PC-9 (cell line): ENCODE measurements at regions not wholly inside any gene's neighbourhood (a gene's known extent, or its start where the extent isn't known, plus 50 kb on each side); places are given as distances from the start of the nearest gene placed in this dataset.

Experiments used
- BruUV-seq: library from RNA; stranded (reverse); fragments of 400-500 nt; replicated peaks from 2 replicates; lab custom pipeline; 2021; lab: Mats Ljungman, UMichigan
- CTCF ChIA-PET: fragments of 300-600 bp; sonication (Branson Sonifier 250); formaldehyde crosslinking; loops from one replicate; lab custom pipeline; 2022; ENCODE audit warnings: antibody characterized with exemption; lab: Charles Lee
- POLR2A ChIA-PET: fragments of 300-600 bp; sonication (Branson Sonifier 250); formaldehyde crosslinking; loops from one replicate; lab custom pipeline; 2022; ENCODE audit warnings: antibody characterized with exemption; ENCODE audit not compliant: unreplicated experiment; lab: Charles Lee
- DNase-seq, 2 experiments: peaks; one replicate each; pipeline versions ENCODE4 v3.0.0 to v3.0.0-alpha.2; 2015 to 2022; ENCODE audit warnings: mixed read lengths in 1 of 2
- H2AFZ ChIP-seq: fragments of 200-600 bp; sonication (generic); 2 replicates; pipeline ENCODE4 v1.8.1; 2017; ENCODE audit warnings: antibody characterized with exemption
- H3F3A ChIP-seq: fragments of 200-600 bp; sonication (generic); 2 replicates; pipeline ENCODE4 v1.8.1; 2017; ENCODE audit warnings: antibody characterized with exemption, mild to moderate bottlenecking, low read depth; ENCODE audit not compliant: insufficient read depth
- H3K27ac ChIP-seq: fragments of 200-600 bp; sonication (generic); 2 replicates; pipeline ENCODE4 v1.6.1; 2016; ENCODE audit warnings: mixed run types
- H3K27me3 ChIP-seq: fragments of 200-600 bp; sonication (generic); 2 replicates; pipeline ENCODE4 v1.6.1; 2016; ENCODE audit warnings: low read depth, mixed run types; ENCODE audit not compliant: insufficient read depth
- H3K36me3 ChIP-seq: fragments of 200-600 bp; sonication (generic); 2 replicates; pipeline ENCODE4 v1.6.1; 2016; ENCODE audit warnings: low read depth, mixed run types
- H3K4me1 ChIP-seq: fragments of 200-600 bp; sonication (generic); replicated peaks from 2 replicates; pipeline ENCODE4 v1.6.1; 2016; ENCODE audit warnings: mixed run types; ENCODE audit not compliant: insufficient read depth
- H3K4me2 ChIP-seq: fragments of 200-600 bp; sonication (generic); 2 replicates; pipeline ENCODE4 v1.6.1; 2017; ENCODE audit warnings: mixed run types
- H3K4me3 ChIP-seq: fragments of 200-600 bp; sonication (generic); 2 replicates; pipeline ENCODE4 v1.6.1; 2016; ENCODE audit warnings: mixed run types
- H3K79me2 ChIP-seq: fragments of 200-600 bp; sonication (generic); 2 replicates; pipeline ENCODE4 v1.6.1; 2017; ENCODE audit warnings: low read depth, mixed run types
- H3K9me2 ChIP-seq: fragments of 200-600 bp; sonication (generic); 2 replicates; pipeline ENCODE4 v1.8.1; 2017; ENCODE audit warnings: mild to moderate bottlenecking; ENCODE audit not compliant: insufficient read depth
- H3K9me3 ChIP-seq: fragments of 200-600 bp; sonication (generic); 2 replicates; pipeline ENCODE4 v1.8.1; 2016; ENCODE audit warnings: low read depth; ENCODE audit not compliant: insufficient read depth
- H4K20me1 ChIP-seq: fragments of 200-600 bp; sonication (generic); 2 replicates; pipeline ENCODE4 v1.8.1; 2017; ENCODE audit not compliant: insufficient read depth
- EZH2 ChIP-seq: fragments of 200-600 bp; sonication (generic); IDR thresholded peaks from 2 replicates; pipeline ENCODE4 v1.8.0; 2017; ENCODE audit warnings: antibody characterized with exemption, low read depth
- intact Hi-C: fragments of 100-400 bp; cut with micrococcal nuclease; formaldehyde crosslinking; loops from one replicate; pipeline ENCODE4 v1.10.0; 2022; ENCODE audit not compliant: unreplicated experiment
- TF ChIP-seq, protein P1 (sequence below): fragments of 200-600 bp; sonication (generic); conservative IDR thresholded peaks from 2 replicates; pipeline ENCODE4 v1.6.1; 2017; ENCODE audit warnings: mixed run types, antibody characterized with exemption, mild to moderate bottlenecking, moderate library complexity

DNA sequence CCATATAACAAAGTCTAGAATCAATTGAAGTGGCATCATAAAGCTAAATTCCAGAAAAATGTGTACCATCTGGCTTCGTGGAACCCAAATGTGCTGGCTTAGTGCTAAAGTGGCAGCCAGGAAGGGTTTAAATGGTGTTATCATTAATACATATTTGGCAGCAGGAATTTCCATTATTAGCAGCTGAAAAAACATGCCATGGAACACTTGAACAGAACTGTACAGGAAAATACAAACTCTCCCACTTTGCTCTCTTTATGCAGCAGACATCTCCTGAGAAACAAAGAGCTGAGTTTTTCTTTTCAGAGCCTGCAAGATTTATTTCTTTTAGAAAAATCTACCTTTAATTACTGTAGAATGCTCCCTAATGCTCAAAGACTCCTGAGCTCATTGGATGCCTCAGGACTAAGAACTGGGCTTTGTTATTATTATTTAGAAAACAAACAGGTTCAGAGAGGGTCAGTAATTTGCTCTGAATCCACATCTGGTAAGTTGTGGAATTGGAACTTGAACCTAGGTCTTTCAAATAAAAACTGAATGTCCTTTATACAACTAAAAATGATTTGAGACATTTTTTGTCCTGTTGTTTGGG, 179.0 kb downstream of the LACC1 start:
- H3K4me3 ChIP-seq = no peak overlapping the region
- BruUV-seq = no TSS peak
- H2AFZ ChIP-seq = no peak overlapping the region
- no peaks in the 10 kb centered on the region for H3K27me3 ChIP-seq
- H3K27ac ChIP-seq = no peak overlapping the region
- TF ChIP-seq EZH2 = no peak
- TF ChIP-seq, protein P1, sequence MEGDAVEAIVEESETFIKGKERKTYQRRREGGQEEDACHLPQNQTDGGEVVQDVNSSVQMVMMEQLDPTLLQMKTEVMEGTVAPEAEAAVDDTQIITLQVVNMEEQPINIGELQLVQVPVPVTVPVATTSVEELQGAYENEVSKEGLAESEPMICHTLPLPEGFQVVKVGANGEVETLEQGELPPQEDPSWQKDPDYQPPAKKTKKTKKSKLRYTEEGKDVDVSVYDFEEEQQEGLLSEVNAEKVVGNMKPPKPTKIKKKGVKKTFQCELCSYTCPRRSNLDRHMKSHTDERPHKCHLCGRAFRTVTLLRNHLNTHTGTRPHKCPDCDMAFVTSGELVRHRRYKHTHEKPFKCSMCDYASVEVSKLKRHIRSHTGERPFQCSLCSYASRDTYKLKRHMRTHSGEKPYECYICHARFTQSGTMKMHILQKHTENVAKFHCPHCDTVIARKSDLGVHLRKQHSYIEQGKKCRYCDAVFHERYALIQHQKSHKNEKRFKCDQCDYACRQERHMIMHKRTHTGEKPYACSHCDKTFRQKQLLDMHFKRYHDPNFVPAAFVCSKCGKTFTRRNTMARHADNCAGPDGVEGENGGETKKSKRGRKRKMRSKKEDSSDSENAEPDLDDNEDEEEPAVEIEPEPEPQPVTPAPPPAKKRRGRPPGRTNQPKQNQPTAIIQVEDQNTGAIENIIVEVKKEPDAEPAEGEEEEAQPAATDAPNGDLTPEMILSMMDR = no peak
- intact Hi-C loops = no loop called here
- H3K4me2 ChIP-seq = no peak overlapping the region
- no peak for DNase-seq
- POLR2A ChIA-PET = no interaction called here
- H3K36me3 ChIP-seq = no peaks in the 10 kb centered on the region
- no peaks in the 10 kb centered on the region for H4K20me1 ChIP-seq
- peaks cover 6% of the 10 kb centered on the region; the same call in 1 of the 2 replicates for H3K4me1 ChIP-seq
- H3K9me3 ChIP-seq = no peaks in the 10 kb centered on the region
- CTCF ChIA-PET = no interaction called here
- no peaks in the 10 kb centered on the region for H3K79me2 ChIP-seq
- H3F3A ChIP-seq = no peaks in the 10 kb centered on the region
- no peaks in the 10 kb centered on the region for H3K9me2 ChIP-seq

DNA sequence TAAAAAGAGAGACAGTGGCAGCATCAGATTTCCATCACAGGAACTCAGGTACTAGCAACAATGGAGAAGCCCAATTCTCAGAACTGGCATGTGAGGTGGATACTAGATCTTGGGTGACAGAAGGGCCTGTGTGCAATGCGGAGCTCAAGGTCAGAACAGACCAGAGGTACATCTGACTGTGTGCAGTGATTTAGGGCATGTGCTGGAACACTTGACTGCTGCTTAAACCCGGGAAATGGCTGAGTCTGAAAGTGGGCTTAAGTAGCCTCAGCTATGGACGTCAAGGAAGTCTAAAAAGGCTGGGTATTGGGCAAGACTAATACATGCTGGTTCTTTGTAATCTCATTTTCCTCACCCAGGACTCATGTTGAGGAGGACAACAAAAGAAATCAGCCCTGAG, 182.2 kb downstream of the LACC1 start:
- H3K4me1 ChIP-seq = no peaks in the 10 kb centered on the region
- H4K20me1 ChIP-seq = no peaks in the 10 kb centered on the region
- H3K4me3 ChIP-seq = no peak overlapping the region
- no peak overlapping the region for H2AFZ ChIP-seq
- BruUV-seq = no TSS peak
- TF ChIP-seq, protein P1 = no peak
- TF ChIP-seq EZH2 = no peak
- CTCF ChIA-PET = no interaction called here
- no peaks in the 10 kb centered on the region for H3K36me3 ChIP-seq
- H3K27me3 ChIP-seq = no peaks in the 10 kb centered on the region
- no peaks in the 10 kb centered on the region for H3K9me2 ChIP-seq
- no peaks in the 10 kb centered on the region for H3K79me2 ChIP-seq
- no peak for DNase-seq
- POLR2A ChIA-PET = no interaction called here
- no peak overlapping the region for H3K4me2 ChIP-seq
- no peaks in the 10 kb centered on the region for H3F3A ChIP-seq
- intact Hi-C loops = no loop called here
- H3K9me3 ChIP-seq = no peaks in the 10 kb centered on the region
- H3K27ac ChIP-seq = no peak overlapping the region

DNA sequence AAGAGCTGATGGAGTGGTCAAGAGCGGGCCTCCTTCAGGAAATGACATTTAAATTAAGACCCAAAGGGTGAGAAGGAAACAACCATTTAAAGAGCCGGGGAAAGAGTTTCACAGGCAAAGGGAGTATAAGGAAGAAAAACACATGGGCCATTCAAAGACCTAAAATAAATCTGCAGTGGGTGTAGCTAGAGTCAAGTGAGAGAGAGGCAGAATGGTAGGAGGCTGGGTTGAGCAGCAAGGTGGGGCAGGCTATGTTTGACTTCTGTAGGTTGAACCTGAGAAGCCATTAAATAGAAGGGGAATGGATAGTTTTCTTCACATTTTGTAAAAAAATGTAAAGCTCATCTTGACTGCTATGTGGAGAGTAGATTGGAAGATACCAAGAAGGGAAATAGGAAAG, 183.8 kb downstream of the LACC1 start:
- Histone ChIP-seq H3K9me3 (no peaks in the 10 kb centered on the region; the same call in 1 of the 2 replicates), H3K79me2 (no peaks in the 10 kb centered on the region), H3K27me3 (no peaks in the 10 kb centered on the region), H3K4me1 (peaks cover 5% of the 10 kb centered on the region; the same call in 1 of the 2 replicates), H3K4me3 (no peak overlapping the region), H3K36me3 (no peaks in the 10 kb centered on the region), H2AFZ (no peak overlapping the region), H4K20me1 (no peaks in the 10 kb centered on the region), H3K9me2 (no peaks in the 10 kb centered on the region), H3F3A (no peaks in the 10 kb centered on the region), H3K27ac (no peak overlapping the region), H3K4me2 (no peak overlapping the region)
- DNase-seq = no peak
- ChIA-PET POLR2A (no interaction called here), CTCF (no interaction called here)
- intact Hi-C loops = no loop called here
- TF ChIP-seq, protein P1 = no peak
- TF ChIP-seq EZH2 = no peak
- BruUV-seq = no TSS peak
